Tibial nerve (tissue), 3 donors: ENCODE measurements at regions not wholly inside any gene's neighbourhood (a gene's known extent, or its start where the extent isn't known, plus 50 kb on each side); places are given as distances from the start of the nearest gene placed in this dataset.

ENCODE experiments used
- EP300 ChIP-seq, 2 donors: sonication (generic); formaldehyde crosslinking; IDR thresholded peaks; one replicate each; pipeline ENCODE4 v1.6.1; 2017; ENCODE audit warnings: antibody characterized with exemption in 2 of 2, mild to moderate bottlenecking in 1 of 2
- POLR2A ChIP-seq, 2 donors: fragments of 450-650 bp; IDR thresholded peaks; one replicate each; pipeline ENCODE4 v1.6.1; 2017; ENCODE audit warnings: antibody characterized with exemption in 2 of 2, mild to moderate bottlenecking in 2 of 2, moderate library complexity in 2 of 2

GRCh38 chr12:27133022-27133590 is 50.7 kb upstream of the C12orf71 start:
- TF ChIP-seq POLR2A (IDR thresholded peaks at IDR 0.05) (no peak), EP300 (IDR thresholded peaks at IDR 0.05) (no peak)
